ENCODE measurements at regions not wholly inside any gene's neighbourhood (a gene's known extent, or its start where the extent isn't known, plus 50 kb on each side); places are given as distances from the start of the nearest gene placed in this dataset.
A peak's percentile ranks its signal among the peaks of the same experiment; 100 is the strongest.

- no peak for TF ChIP-seq HINFP (tag; conservative IDR thresholded peaks at IDR 0.05; ENCODE audit: low read depth)
- TF ChIP-seq THRA (IDR thresholded peaks at IDR 0.05): no peak
- TF ChIP-seq ATF6 (CRISPR knock-in tag; IDR thresholded peaks at IDR 0.05): no peak
- TF ChIP-seq ZNF707 (CRISPR knock-in tag; conservative IDR thresholded peaks at IDR 0.05): no peak
- no peak for TF ChIP-seq KLF1 (tag; IDR thresholded peaks at IDR 0.05)
- TF ChIP-seq POLR2G (IDR thresholded peaks at IDR 0.05; ENCODE audit: low read depth, low read length): no peak
- TF ChIP-seq ZNF224 (CRISPR knock-in tag; IDR thresholded peaks at IDR 0.05): no peak
- no peak for TF ChIP-seq TCFL5 (CRISPR knock-in tag; conservative IDR thresholded peaks at IDR 0.05)
- no peak for TF ChIP-seq SMAD1 (IDR thresholded peaks at IDR 0.05; ENCODE audit: low read depth, low read length, partially characterized antibody)
- no peak for TF ChIP-seq ELK1 (CRISPR knock-in tag; IDR thresholded peaks at IDR 0.05)
- no peak for TF ChIP-seq NR3C1 (CRISPR knock-in tag; IDR thresholded peaks at IDR 0.05)
- no peak for TF ChIP-seq ZNF232 (CRISPR knock-in tag; IDR thresholded peaks at IDR 0.05)
- no peak for TF ChIP-seq PHF21A (IDR thresholded peaks at IDR 0.05; ENCODE audit: borderline replicate concordance, low read depth)
- no peak for TF ChIP-seq ZNF586 (CRISPR knock-in tag; conservative IDR thresholded peaks at IDR 0.05)
- no peak for TF ChIP-seq ZNF589 (CRISPR knock-in tag; IDR thresholded peaks at IDR 0.05; ENCODE audit: low read depth)
- no peak for TF ChIP-seq ZNF217 (CRISPR knock-in tag; IDR thresholded peaks at IDR 0.05)
- no peak for TF ChIP-seq ZNF239 (CRISPR knock-in tag; IDR thresholded peaks at IDR 0.05)
- TF ChIP-seq TCF7 (IDR thresholded peaks at IDR 0.05; ENCODE audit: borderline replicate concordance): no peak
- no peak for TF ChIP-seq PTTG1 (tag; IDR thresholded peaks at IDR 0.05; ENCODE audit: low read depth)
- 0 out of 2 replicates have a peak, but pooled peaks have one; percentile 77 for TF ChIP-seq NR4A1 (CRISPR knock-in tag; IDR thresholded peaks at IDR 0.05)
- 0 out of 2 replicates have a peak, but pooled peaks have one; percentile 35 for TF ChIP-seq NR4A1 (tag; IDR thresholded peaks at IDR 0.05)
These were observed 88.0 kb upstream of the ZNF648 start (continued) for GRCh38 chr1:182149411-182149965.

Measured in K562 (cell line).